ENCODE measurements at regions not wholly inside any gene's neighbourhood (a gene's known extent, or its start where the extent isn't known, plus 50 kb on each side); places are given as distances from the start of the nearest gene placed in this dataset.

DNA sequence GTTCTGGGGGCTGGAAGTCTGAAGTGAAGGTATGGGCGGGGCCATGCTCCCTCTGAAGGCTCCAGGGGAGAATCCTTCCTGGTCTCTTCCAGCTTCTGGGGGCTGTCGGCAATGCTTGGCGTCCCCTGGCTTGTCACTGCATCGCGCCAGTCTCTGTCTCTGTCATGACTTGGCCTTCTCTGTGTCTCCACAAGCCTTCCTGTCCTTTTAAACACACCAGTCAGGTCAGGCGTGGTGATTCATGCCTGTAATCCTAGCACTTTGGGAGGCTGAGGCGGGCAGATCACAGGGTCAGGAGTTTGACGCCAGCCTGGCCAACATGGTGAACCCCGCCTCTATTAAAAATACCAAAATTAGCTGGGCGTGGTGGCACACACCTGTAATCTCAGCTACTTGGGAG lies 125.3 kb downstream of the ACTL8 start (continued):
- TF ChIP-seq, protein P1, sequence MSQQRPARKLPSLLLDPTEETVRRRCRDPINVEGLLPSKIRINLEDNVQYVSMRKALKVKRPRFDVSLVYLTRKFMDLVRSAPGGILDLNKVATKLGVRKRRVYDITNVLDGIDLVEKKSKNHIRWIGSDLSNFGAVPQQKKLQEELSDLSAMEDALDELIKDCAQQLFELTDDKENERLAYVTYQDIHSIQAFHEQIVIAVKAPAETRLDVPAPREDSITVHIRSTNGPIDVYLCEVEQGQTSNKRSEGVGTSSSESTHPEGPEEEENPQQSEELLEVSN (IDR thresholded peaks at IDR 0.05), result no peak
- TF ChIP-seq CREB1 (IDR thresholded peaks at IDR 0.05) (no peak), SAP30 (IDR thresholded peaks at IDR 0.05; ENCODE audit: insufficient read depth, insufficient replicate concordance, low read length) (no peak), JUN (IDR thresholded peaks at IDR 0.05; ENCODE audit: low read depth, low read length) (no peak), POLR2A (IDR thresholded peaks at IDR 0.05; ENCODE audit: control extremely low read depth in 1 of 2, low read depth in 2 of 2, low read length in 2 of 2) (no peak)
- TF ChIP-seq, protein P2, sequence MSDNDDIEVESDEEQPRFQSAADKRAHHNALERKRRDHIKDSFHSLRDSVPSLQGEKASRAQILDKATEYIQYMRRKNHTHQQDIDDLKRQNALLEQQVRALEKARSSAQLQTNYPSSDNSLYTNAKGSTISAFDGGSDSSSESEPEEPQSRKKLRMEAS (IDR thresholded peaks at IDR 0.05), result no peak
